A673 (cell line): ENCODE measurements at regions not wholly inside any gene's neighbourhood (a gene's known extent, or its start where the extent isn't known, plus 50 kb on each side); places are given as distances from the start of the nearest gene placed in this dataset.

Experiments
- BruUV-seq: library from RNA; stranded (reverse); fragments of 400-500 nt; replicated peaks from 2 replicates; lab custom pipeline; 2021; lab: Mats Ljungman, UMichigan
- CTCF ChIA-PET: fragments of 300-600 bp; sonication (Branson Sonifier 250); formaldehyde crosslinking; loops from one replicate; lab custom pipeline; 2022; ENCODE audit warnings: antibody characterized with exemption; lab: Charles Lee
- POLR2A ChIA-PET: fragments of 300-600 bp; sonication (Branson Sonifier 250); formaldehyde crosslinking; loops from one replicate; lab custom pipeline; 2022; ENCODE audit warnings: antibody characterized with exemption; ENCODE audit not compliant: low non-redundant PET; lab: Charles Lee
- DNase-seq: peaks from one replicate; pipeline ENCODE4 v3.0.0-alpha.2; 2015; ENCODE audit warnings: low spot score
- H3K27ac ChIP-seq: fragments of 200-600 bp; sonication (generic); 2 replicates; pipeline ENCODE4 v1.5.1; 2016; ENCODE audit warnings: mixed run types, low read depth, mild to moderate bottlenecking, mixed read lengths, antibody characterized with exemption, low read length; ENCODE audit not compliant: poor library complexity, severe bottlenecking
- H3K27me3 ChIP-seq: fragments of 200-600 bp; sonication (generic); replicated peaks from 2 replicates; pipeline ENCODE4 v1.6.1; 2017; ENCODE audit warnings: mixed run types, low read depth, mild to moderate bottlenecking, mixed read lengths, antibody characterized with exemption, low read length; ENCODE audit not compliant: insufficient read depth, poor library complexity
- H3K36me3 ChIP-seq: fragments of 200-600 bp; sonication (generic); 2 replicates; pipeline ENCODE4 v1.6.1; 2016; ENCODE audit warnings: mixed run types, mild to moderate bottlenecking, mixed read lengths, antibody characterized with exemption, low read length; ENCODE audit not compliant: insufficient read depth, poor library complexity, severe bottlenecking
- H3K4me1 ChIP-seq: fragments of 200-600 bp; sonication (generic); 2 replicates; pipeline ENCODE4 v1.6.1; 2017; ENCODE audit warnings: mixed run types, mild to moderate bottlenecking, mixed read lengths, antibody characterized with exemption, low read length; ENCODE audit not compliant: insufficient read depth, poor library complexity, severe bottlenecking
- H3K4me3 ChIP-seq: fragments of 200-600 bp; sonication (generic); 2 replicates; pipeline ENCODE4 v1.5.1; 2016; ENCODE audit warnings: low read depth, mixed run types, mild to moderate bottlenecking, mixed read lengths, low read length; ENCODE audit not compliant: poor library complexity, severe bottlenecking
- H3K9me3 ChIP-seq: fragments of 200-600 bp; sonication (generic); 2 replicates; pipeline ENCODE4 v1.6.1; 2016; ENCODE audit warnings: mixed run types, low read depth, mild to moderate bottlenecking, mixed read lengths, antibody characterized with exemption, low read length; ENCODE audit not compliant: poor library complexity, severe bottlenecking
- EZH2 ChIP-seq: fragments of 200-600 bp; sonication (generic); IDR thresholded peaks from 2 replicates; pipeline ENCODE4 v1.6.1; 2017; ENCODE audit warnings: borderline replicate concordance, low read depth, mild to moderate bottlenecking, mixed read lengths, antibody characterized with exemption, low read length; ENCODE audit not compliant: poor library complexity, severe bottlenecking
- intact Hi-C: fragments of 100-400 bp; cut with micrococcal nuclease; formaldehyde crosslinking; loops from one replicate; pipeline ENCODE4 v1.10.0; 2022; ENCODE audit not compliant: unreplicated experiment
- TF ChIP-seq, protein P1 (sequence below): fragments of 300-800, 200-600 bp; sonication (generic); conservative IDR thresholded peaks from 2 replicates; pipeline ENCODE4 v1.5.1; 2017; ENCODE audit warnings: low read depth, mild to moderate bottlenecking, antibody characterized with exemption, low read length, moderate library complexity, mixed read lengths

GRCh38 chr6:53209681-53210080 is 61.0 kb upstream of the GCM1 start:
- ChIA-PET POLR2A (no interaction called here), CTCF (no interaction called here)
- Histone ChIP-seq H3K27ac (no peak overlapping the region), H3K4me3 (no peak overlapping the region), H3K9me3 (no peaks in the 10 kb centered on the region), H3K36me3 (no peaks in the 10 kb centered on the region), H3K4me1 (no peaks in the 10 kb centered on the region), H3K27me3 (no peaks in the 10 kb centered on the region)
- no TSS peak for BruUV-seq
- intact Hi-C loops = no loop called here
- TF ChIP-seq, protein P1, sequence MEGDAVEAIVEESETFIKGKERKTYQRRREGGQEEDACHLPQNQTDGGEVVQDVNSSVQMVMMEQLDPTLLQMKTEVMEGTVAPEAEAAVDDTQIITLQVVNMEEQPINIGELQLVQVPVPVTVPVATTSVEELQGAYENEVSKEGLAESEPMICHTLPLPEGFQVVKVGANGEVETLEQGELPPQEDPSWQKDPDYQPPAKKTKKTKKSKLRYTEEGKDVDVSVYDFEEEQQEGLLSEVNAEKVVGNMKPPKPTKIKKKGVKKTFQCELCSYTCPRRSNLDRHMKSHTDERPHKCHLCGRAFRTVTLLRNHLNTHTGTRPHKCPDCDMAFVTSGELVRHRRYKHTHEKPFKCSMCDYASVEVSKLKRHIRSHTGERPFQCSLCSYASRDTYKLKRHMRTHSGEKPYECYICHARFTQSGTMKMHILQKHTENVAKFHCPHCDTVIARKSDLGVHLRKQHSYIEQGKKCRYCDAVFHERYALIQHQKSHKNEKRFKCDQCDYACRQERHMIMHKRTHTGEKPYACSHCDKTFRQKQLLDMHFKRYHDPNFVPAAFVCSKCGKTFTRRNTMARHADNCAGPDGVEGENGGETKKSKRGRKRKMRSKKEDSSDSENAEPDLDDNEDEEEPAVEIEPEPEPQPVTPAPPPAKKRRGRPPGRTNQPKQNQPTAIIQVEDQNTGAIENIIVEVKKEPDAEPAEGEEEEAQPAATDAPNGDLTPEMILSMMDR = no peak
- TF ChIP-seq EZH2 = no peak
- no peak for DNase-seq

GRCh38 chr6:53205778-53206177 is 57.1 kb upstream of the GCM1 start:
- BruUV-seq = no TSS peak
- Histone ChIP-seq H3K36me3 (no peaks in the 10 kb centered on the region), H3K27ac (no peak overlapping the region), H3K9me3 (no peaks in the 10 kb centered on the region), H3K27me3 (no peaks in the 10 kb centered on the region), H3K4me3 (no peak overlapping the region), H3K4me1 (no peaks in the 10 kb centered on the region)
- no peak for TF ChIP-seq EZH2
- TF ChIP-seq, protein P1 = no peak
- CTCF ChIA-PET = no interaction called here
- POLR2A ChIA-PET = no interaction called here
- no peak for DNase-seq
- intact Hi-C loops = no loop called here

- CTCF ChIA-PET = no interaction called here
- Histone ChIP-seq H3K4me3 (no peak overlapping the region), H3K9me3 (no peaks in the 10 kb centered on the region), H3K27ac (no peak overlapping the region), H3K4me1 (no peaks in the 10 kb centered on the region), H3K36me3 (no peaks in the 10 kb centered on the region), H3K27me3 (no peaks in the 10 kb centered on the region)
- POLR2A ChIA-PET = no interaction called here
- no peak for TF ChIP-seq EZH2
- TF ChIP-seq, protein P1 = no peak
- intact Hi-C loops = no loop called here
- no peak for DNase-seq
- no TSS peak for BruUV-seq
Observed at GRCh38 chr6:53203483-53203882, 54.8 kb upstream of the GCM1 start.
